GM12878 (cell line): ENCODE measurements at regions not wholly inside any gene's neighbourhood (a gene's known extent, or its start where the extent isn't known, plus 50 kb on each side); places are given as distances from the start of the nearest gene placed in this dataset.

ENCODE experiments used
- ATAC-seq: fragments of 200-7000 bp; cut with Tn5 transposase; 3 replicates; pipeline ENCODE4 v1.9.1; 2020; ENCODE audit warnings: mild to moderate bottlenecking, moderate library complexity
- BruUV-seq: library from RNA; stranded (reverse); fragments of 400-500 nt; replicated peaks from 2 replicates; lab custom pipeline; 2021; lab: Mats Ljungman, UMichigan
- CTCF ChIA-PET: fragments of 300-600 bp; sonication (Branson Sonifier 250); formaldehyde crosslinking; extraction: SDS; loops from one replicate; lab custom pipeline; 2021; ENCODE audit warnings: inconsistent platforms; lab: Yijun Ruan, JAX
- POLR2A ChIA-PET: fragments of 350-600 bp; formaldehyde crosslinking; extraction: SDS; loops from one replicate; lab custom pipeline; 2021; ENCODE audit warnings: inconsistent platforms; lab: Charles Lee
- RAD21 ChIA-PET: fragments of 300-600 bp; sonication (Branson Sonifier 250); formaldehyde crosslinking; loops from one replicate; lab custom pipeline; 2023; ENCODE audit warnings: antibody characterized with exemption; ENCODE audit not compliant: unreplicated experiment; lab: Charles Lee
- SMC1A ChIA-PET: fragments of 300-600 bp; sonication (Branson Sonifier 250); formaldehyde crosslinking; loops from one replicate; lab custom pipeline; 2023; ENCODE audit not compliant: unreplicated experiment, uncharacterized antibody; lab: Charles Lee
- DNase-seq: peaks from one replicate; pipeline ENCODE4 v3.0.0-alpha.2; 2011; ENCODE audit warnings: low read depth, low spot score
- FAIRE-seq: peaks from 3 replicates; lab custom pipeline; 2011; peaks lifted over from hg19 to GRCh38; lab: Jason Lieb, UNC
- H2AFZ ChIP-seq: 2 replicates; pipeline ENCODE4 v1.6.0; 2011; ENCODE audit warnings: low read depth, low read length, control low read depth; ENCODE audit not compliant: control insufficient read depth
- H3K27ac ChIP-seq: 2 replicates; pipeline ENCODE4 v1.5.1; 2011; ENCODE audit warnings: control low read depth; ENCODE audit not compliant: control insufficient read depth, insufficient read depth
- H3K27me3 ChIP-seq, 2 experiments: replicated peaks in 1 of 2; 2 replicates each; pipeline versions ENCODE4 v1.6.0 to v1.6.1; 2011; ENCODE audit warnings: low read length in 1 of 2; ENCODE audit not compliant: control insufficient read depth in 2 of 2, insufficient read depth in 2 of 2
- H3K36me3 ChIP-seq, 2 experiments: 2 replicates each; pipeline ENCODE4 v1.5.1; 2011; ENCODE audit warnings: low read length in 1 of 2; ENCODE audit not compliant: control insufficient read depth in 2 of 2, insufficient read depth in 2 of 2
- H3K4me1 ChIP-seq: 2 replicates; pipeline ENCODE4 v1.6.1; 2011; ENCODE audit warnings: mild to moderate bottlenecking, low read length, moderate library complexity, mixed read lengths; ENCODE audit not compliant: control insufficient read depth, insufficient read depth
- H3K4me2 ChIP-seq: 2 replicates; pipeline ENCODE4 v1.6.0; 2011; ENCODE audit warnings: control low read depth; ENCODE audit not compliant: control insufficient read depth, insufficient read depth
- H3K4me3 ChIP-seq: fragments of 200-600 bp; sonication (generic); 2 replicates; pipeline ENCODE4 v1.5.1; 2016
- H3K79me2 ChIP-seq: 2 replicates; pipeline ENCODE4 v1.6.0; 2011; ENCODE audit warnings: low read length; ENCODE audit not compliant: control insufficient read depth, insufficient read depth
- H3K9ac ChIP-seq: 2 replicates; pipeline ENCODE4 v1.8.0; 2011; ENCODE audit warnings: low read length, control low read depth, mixed read lengths; ENCODE audit not compliant: control insufficient read depth, insufficient read depth
- H3K9me3 ChIP-seq: replicated peaks from 3 replicates; pipeline ENCODE4 v1.5.1; 2011; ENCODE audit warnings: mild to moderate bottlenecking, low read length; ENCODE audit not compliant: control insufficient read depth, insufficient read depth
- H4K20me1 ChIP-seq: 2 replicates; pipeline ENCODE4 v1.6.0; 2011; ENCODE audit not compliant: control insufficient read depth, insufficient read depth
- ATF3 ChIP-seq: IDR thresholded peaks from 2 replicates; pipeline ENCODE4 v1.6.1; 2011; ENCODE audit warnings: low read depth, mild to moderate bottlenecking, low read length, moderate library complexity, borderline replicate concordance; ENCODE audit errors: extremely low read depth
- BCL11A ChIP-seq: IDR thresholded peaks from 2 replicates; pipeline ENCODE4 v1.6.1; 2011; ENCODE audit warnings: low read depth, low read length
- CEBPB ChIP-seq, 2 experiments: fragments of 150-350 bp in 1 of 2; IDR thresholded peaks; 2 replicates each; pipeline ENCODE4 v1.6.1; 2012 to 2014; ENCODE audit warnings: low read depth in 2 of 2, low read length in 2 of 2, borderline replicate concordance in 1 of 2, inconsistent platforms in 1 of 2
- CUX1 ChIP-seq: IDR thresholded peaks from 2 replicates; pipeline ENCODE4 v1.6.1; 2012; ENCODE audit warnings: improper control_type of control experiment, low read depth, low read length; ENCODE audit not compliant: insufficient replicate concordance
- EED ChIP-seq: sonication (generic); IDR thresholded peaks from 2 replicates; pipeline ENCODE4 v1.6.1; 2016; ENCODE audit warnings: antibody characterized with exemption, low read depth
- ESRRA ChIP-seq: IDR thresholded peaks from 2 replicates; pipeline ENCODE4 v1.6.1; 2012; ENCODE audit warnings: mild to moderate bottlenecking, low read length, improper control_type of control experiment
- GATAD2B ChIP-seq: fragments of 450-650 bp; conservative IDR thresholded peaks from 2 replicates; pipeline ENCODE4 v1.6.1; 2017; ENCODE audit warnings: low read depth, mild to moderate bottlenecking, moderate library complexity
- HDAC2 ChIP-seq: fragments of 200-600 bp; sonication (generic); IDR thresholded peaks from 2 replicates; pipeline ENCODE4 v1.6.1; 2017
- IRF5 ChIP-seq: fragments of 450-650 bp; IDR thresholded peaks from 2 replicates; pipeline ENCODE4 v1.6.1; 2017; ENCODE audit warnings: borderline replicate concordance
- MEF2B ChIP-seq: fragments of 450-650 bp; IDR thresholded peaks from 2 replicates; pipeline ENCODE4 v1.6.1; 2018; ENCODE audit warnings: mild to moderate bottlenecking, moderate library complexity; ENCODE audit not compliant: partially characterized antibody, poor library complexity, severe bottlenecking
- SMARCA5 ChIP-seq: fragments of 450-650 bp; IDR thresholded peaks from 2 replicates; pipeline ENCODE4 v1.6.1; 2017; ENCODE audit warnings: mild to moderate bottlenecking
- SREBF1 ChIP-seq: IDR thresholded peaks from 2 replicates; pipeline ENCODE4 v1.6.1; 2012; ENCODE audit warnings: mild to moderate bottlenecking, low read length
- SUZ12 ChIP-seq: fragments of 200-600 bp; sonication (generic); IDR thresholded peaks from one replicate; pipeline ENCODE4 v1.6.1; 2018; ENCODE audit warnings: antibody characterized with exemption, mild to moderate bottlenecking; ENCODE audit not compliant: unreplicated experiment
- USF2 ChIP-seq: IDR thresholded peaks from 2 replicates; pipeline ENCODE4 v1.6.1; 2011; ENCODE audit warnings: low read depth, low read length, improper control_type of control experiment, borderline replicate concordance
- ZSCAN29 ChIP-seq: fragments of 450-650 bp; IDR thresholded peaks from 2 replicates; pipeline ENCODE4 v1.6.1; 2017; ENCODE audit warnings: mild to moderate bottlenecking, moderate library complexity
- WGBS: methylation state at CpG from one replicate; pipeline ENCODE4 v1.1.6; 2016; ENCODE audit warnings: low lambda C conversion rate; ENCODE audit not compliant: insufficient replicate concordance, insufficient coverage; ENCODE audit errors: missing lambda C conversion rate; 5-methylcytosine and 5-hydroxymethylcytosine counted together
- in situ Hi-C: fragments of 300-500 bp; cut with MboI; formaldehyde crosslinking; loops from 9 replicates; pipeline ENCODE4 v1.14.3; 2018; ENCODE audit warnings: mixed read lengths
- intact Hi-C: fragments of 100-400 bp; cut with micrococcal nuclease; formaldehyde crosslinking; loops from one replicate; pipeline ENCODE4 v1.14.2; 2022; ENCODE audit not compliant: unreplicated experiment

- no TSS peak for BruUV-seq
- no peaks in the 10 kb centered on the region for H3K4me1 ChIP-seq
- POLR2A ChIA-PET: no interaction called here
- SMC1A ChIA-PET: interaction anchor here (1.0 to 1.7 kb wide), 2 partner anchors 21 to 352 kb away, joined by 3 to 4 read pairs; no protein-coding TSS in a partner anchor
- CTCF ChIA-PET: interaction anchor here (1.2 to 1.4 kb wide), 2 partner anchors 12 to 13 kb away, joined by 3 to 4 read pairs; no protein-coding TSS in a partner anchor
- H3K9ac ChIP-seq: no peak overlapping the region
- in situ Hi-C loops: no loop called here
- ATAC-seq: no peak
- no peaks in the 10 kb centered on the region for H4K20me1 ChIP-seq
- no peak overlapping the region for H2AFZ ChIP-seq
- RAD21 ChIA-PET: no interaction called here
- no peak overlapping the region for H3K27ac ChIP-seq
- intact Hi-C loops: no loop called here
- H3K9me3 ChIP-seq: no peaks in the 10 kb centered on the region
- no peaks in the 10 kb centered on the region for H3K79me2 ChIP-seq
- H3K36me3 ChIP-seq: no peaks in the 10 kb centered on the region
- DNase-seq: no peak
- no peak for FAIRE-seq
- H3K4me3 ChIP-seq: no peak overlapping the region
- peaks cover 2 to 3% of the 10 kb centered on the region in 2 experiments; a peak in 2 of 4 replicates for H3K27me3 ChIP-seq
- 4% methylated on average over 10 of the region's 10 CpGs for WGBS
- H3K4me2 ChIP-seq: no peak overlapping the region
- no peak for TF ChIP-seq ZSCAN29
- TF ChIP-seq CEBPB (IDR thresholded peaks at IDR 0.05; ENCODE audit: borderline replicate concordance in 1 of 2, low read depth in 2 of 2, low read length in 2 of 2): no peak
- no peak for TF ChIP-seq CUX1
- TF ChIP-seq SUZ12: no peak
- TF ChIP-seq ESRRA: no peak
- TF ChIP-seq SMARCA5: no peak
- TF ChIP-seq BCL11A: no peak
- no peak for TF ChIP-seq GATAD2B
- no peak for TF ChIP-seq HDAC2
- TF ChIP-seq IRF5: no peak
- TF ChIP-seq EED: no peak
- no peak for TF ChIP-seq USF2
- TF ChIP-seq ATF3: no peak
- no peak for TF ChIP-seq MEF2B
- no peak for TF ChIP-seq SREBF1
These were observed 211.4 kb downstream of the SEC23IP start for GRCh38 chr10:120103738-120104560.
